ENCODE measurements at regions not wholly inside any gene's neighbourhood (a gene's known extent, or its start where the extent isn't known, plus 50 kb on each side); places are given as distances from the start of the nearest gene placed in this dataset.

- TF ChIP-seq ZBTB40 (IDR thresholded peaks at IDR 0.05) = no peak
- TF ChIP-seq ZBTB40 (CRISPR knock-in tag; IDR thresholded peaks at IDR 0.05) = no peak
- no peak for TF ChIP-seq ZNF816 (CRISPR knock-in tag; IDR thresholded peaks at IDR 0.05; ENCODE audit: borderline replicate concordance)
- TF ChIP-seq POLR2A (IDR thresholded peaks at IDR 0.05; ENCODE audit: insufficient read depth in 1 of 2, low read depth in 2 of 2, low read length in 2 of 2) = no peak
- no peak for TF ChIP-seq ZSCAN21 (CRISPR knock-in tag; IDR thresholded peaks at IDR 0.05; ENCODE audit: borderline replicate concordance)
- no peak for TF ChIP-seq TCF7L2 (IDR thresholded peaks at IDR 0.05; ENCODE audit: low read depth, low read length)
- no peak for TF ChIP-seq STAT5B (CRISPR knock-in tag; IDR thresholded peaks at IDR 0.05)
- TF ChIP-seq RELA (CRISPR knock-in tag; IDR thresholded peaks at IDR 0.05) = no peak
- TF ChIP-seq RFX5 (IDR thresholded peaks at IDR 0.05; ENCODE audit: low read depth, low read length) = no peak
- TF ChIP-seq XRCC5 (optimal IDR thresholded peaks at IDR 0.05; ENCODE audit: low read length) = no peak
- TF ChIP-seq SIN3A (IDR thresholded peaks at IDR 0.05; ENCODE audit: borderline replicate concordance, low read depth, low read length) = no peak
- no peak for TF ChIP-seq ZNF513 (CRISPR knock-in tag; conservative IDR thresholded peaks at IDR 0.05)
Measured at GRCh38 chr11:106276126-106276525, 198.7 kb downstream of the AASDHPPT start.
